GM12875 (cell line): ENCODE measurements at regions not wholly inside any gene's neighbourhood (a gene's known extent, or its start where the extent isn't known, plus 50 kb on each side); places are given as distances from the start of the nearest gene placed in this dataset.

Experiments used
- H3K4me3 ChIP-seq: one replicate; pipeline ENCODE4 v1.5.1; 2011; ENCODE audit warnings: low read depth, low read length, control low read depth
- CTCF ChIP-seq: IDR thresholded peaks from 2 replicates; pipeline ENCODE4 v1.5.1; 2011; ENCODE audit warnings: low read depth, mild to moderate bottlenecking, control low read depth, inconsistent platforms, low read length, moderate library complexity, borderline replicate concordance; ENCODE audit not compliant: insufficient read depth

- TF ChIP-seq CTCF = no peak
- no peak overlapping the region for H3K4me3 ChIP-seq
Observed at GRCh38 chr2:133801946-133802345, 233.7 kb upstream of the NCKAP5 start.

DNA sequence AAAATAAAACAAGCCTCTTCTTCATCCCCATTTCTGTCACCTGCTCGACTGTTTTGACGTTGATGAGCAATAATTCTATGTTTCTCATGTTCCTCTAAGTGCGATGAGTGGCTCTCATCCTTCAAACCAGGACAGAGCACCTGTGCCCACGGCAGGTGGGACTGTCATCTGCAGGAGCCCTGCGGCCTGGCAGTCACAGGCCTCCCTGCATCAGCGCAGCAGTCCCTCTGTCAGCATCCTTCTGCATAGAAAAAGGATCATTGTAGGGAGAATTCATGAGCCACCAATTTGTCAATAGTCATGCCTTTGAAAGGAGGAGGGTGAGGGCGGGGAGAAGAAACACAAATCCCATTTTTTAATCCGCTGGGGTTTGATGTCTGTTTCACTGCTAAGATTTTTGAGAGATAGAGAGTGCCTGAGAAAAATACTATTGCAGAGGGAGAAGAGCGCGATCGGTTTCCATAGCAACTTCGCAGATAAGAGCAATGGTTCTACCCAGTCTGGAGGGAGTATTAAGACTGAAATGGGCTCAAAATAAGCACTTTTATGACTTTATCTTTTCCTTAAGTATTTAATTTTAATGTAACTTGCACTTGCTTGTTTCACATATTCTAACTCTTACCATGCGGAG is 234.3 kb upstream of the NCKAP5 start:
- no peak for TF ChIP-seq CTCF
- H3K4me3 ChIP-seq = no peak overlapping the region

DNA sequence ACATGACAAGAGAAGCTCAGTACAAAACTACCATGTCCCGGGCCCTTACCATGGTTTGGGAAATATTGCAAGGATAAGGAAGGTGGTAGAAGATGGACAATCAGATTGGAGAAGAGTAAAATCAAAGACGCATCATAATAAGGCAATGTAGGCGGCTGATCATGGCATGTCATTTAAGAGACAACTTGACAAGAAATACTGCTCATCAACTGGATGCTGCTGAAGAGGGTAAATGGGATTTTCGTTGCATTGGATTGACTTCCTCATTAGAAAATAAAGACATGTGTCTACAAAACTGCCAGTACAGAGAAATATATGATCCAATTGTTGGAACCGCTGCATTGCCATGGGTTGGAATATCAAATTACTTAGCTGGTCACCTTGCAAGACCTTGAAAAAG is 238.3 kb upstream of the NCKAP5 start:
- TF ChIP-seq CTCF = no peak
- no peak overlapping the region for H3K4me3 ChIP-seq

- TF ChIP-seq CTCF = no peak
- H3K4me3 ChIP-seq = no peak overlapping the region
Observed at GRCh38 chr2:133809485-133809884, 241.2 kb upstream of the NCKAP5 start.

- no peak overlapping the region for H3K4me3 ChIP-seq
Observed at GRCh38 chr2:133810559-133810958, 242.3 kb upstream of the NCKAP5 start.

GRCh38 chr2:133811409-133812125 is 243.3 kb upstream of the NCKAP5 start:
- no peak for TF ChIP-seq CTCF
- H3K4me3 ChIP-seq = no peak overlapping the region

More at GRCh38 chr2:133810559-133810958, 242.3 kb upstream of the NCKAP5 start:
- TF ChIP-seq CTCF = no peak
